ENCODE measurements at regions not wholly inside any gene's neighbourhood (a gene's known extent, or its start where the extent isn't known, plus 50 kb on each side); places are given as distances from the start of the nearest gene placed in this dataset.
A peak's percentile ranks its signal among the peaks of the same experiment; 100 is the strongest.

DNA sequence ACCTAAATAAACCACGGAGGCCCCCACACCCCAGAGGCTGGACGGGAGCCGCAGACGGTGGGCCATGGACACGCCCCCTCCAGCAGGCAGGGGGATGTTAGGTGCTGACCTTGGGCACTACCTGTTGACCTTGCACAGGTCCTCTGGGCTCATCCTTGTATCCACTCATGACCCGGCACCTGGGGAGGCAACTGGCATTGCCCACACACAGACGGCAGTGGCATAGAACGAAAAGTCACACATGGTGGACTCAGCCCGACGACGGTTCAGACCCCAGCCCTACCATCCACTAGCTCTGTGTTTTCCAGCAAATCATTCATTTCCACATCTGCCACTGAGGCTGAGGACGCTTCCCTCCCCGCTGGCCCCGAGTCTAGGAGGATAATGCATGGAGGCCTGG is 247.7 kb upstream of the PPP2R2D start:
- Mint-ChIP-seq H3K4me3 (no peak overlapping the region), H3K27ac (no peak overlapping the region), H3K4me1 (ENCODE audit: low read depth) (no peaks in the 10 kb centered on the region), H3K27me3 (ENCODE audit: low read depth) (peaks cover 4% of the 10 kb centered on the region), H3K36me3 (ENCODE audit: low read depth) (no peaks in the 10 kb centered on the region), H3K9me3 (no peaks in the 10 kb centered on the region)

- no peak overlapping the region for H3K4me3 Mint-ChIP-seq
- no peaks in the 10 kb centered on the region for H3K9me3 Mint-ChIP-seq
- peaks cover 4% of the 10 kb centered on the region for H3K27me3 Mint-ChIP-seq (ENCODE audit: low read depth)
- no peak overlapping the region for H3K27ac Mint-ChIP-seq
- no peaks in the 10 kb centered on the region for H3K4me1 Mint-ChIP-seq (ENCODE audit: low read depth)
- H3K36me3 Mint-ChIP-seq (ENCODE audit: low read depth), result no peaks in the 10 kb centered on the region
These were observed 247.0 kb upstream of the PPP2R2D start for GRCh38 chr10:131653554-131654470.

GRCh38 chr10:131654471-131655087 is 246.2 kb upstream of the PPP2R2D start:
- Mint-ChIP-seq H3K27me3 (ENCODE audit: low read depth) (peaks cover 4% of the 10 kb centered on the region), H3K4me3 (no peak overlapping the region), H3K4me1 (ENCODE audit: low read depth) (no peaks in the 10 kb centered on the region), H3K27ac (no peak overlapping the region), H3K36me3 (ENCODE audit: low read depth) (no peaks in the 10 kb centered on the region), H3K9me3 (no peaks in the 10 kb centered on the region)

GRCh38 chr10:131655101-131655849 is 245.5 kb upstream of the PPP2R2D start:
- Mint-ChIP-seq H3K27ac (no peak overlapping the region), H3K4me1 (ENCODE audit: low read depth) (no peaks in the 10 kb centered on the region), H3K4me3 (no peak overlapping the region), H3K27me3 (ENCODE audit: low read depth) (peaks cover 4% of the 10 kb centered on the region), H3K9me3 (no peaks in the 10 kb centered on the region), H3K36me3 (ENCODE audit: low read depth) (no peaks in the 10 kb centered on the region)

GRCh38 chr10:131656009-131656408 is 244.8 kb upstream of the PPP2R2D start:
- Mint-ChIP-seq H3K4me3 (no peak overlapping the region), H3K27ac (no peak overlapping the region), H3K27me3 (ENCODE audit: low read depth) (peaks cover 4% of the 10 kb centered on the region), H3K9me3 (no peaks in the 10 kb centered on the region), H3K36me3 (ENCODE audit: low read depth) (no peaks in the 10 kb centered on the region), H3K4me1 (ENCODE audit: low read depth) (no peaks in the 10 kb centered on the region)

GRCh38 chr10:131656431-131656841 is 244.4 kb upstream of the PPP2R2D start:
- no peaks in the 10 kb centered on the region for H3K4me1 Mint-ChIP-seq (ENCODE audit: low read depth)
- H3K9me3 Mint-ChIP-seq, result no peaks in the 10 kb centered on the region
- no peak overlapping the region for H3K27ac Mint-ChIP-seq
- H3K27me3 Mint-ChIP-seq (ENCODE audit: low read depth), result peaks cover 4% of the 10 kb centered on the region
- H3K36me3 Mint-ChIP-seq (ENCODE audit: low read depth), result no peaks in the 10 kb centered on the region
- no peak overlapping the region for H3K4me3 Mint-ChIP-seq

DNA sequence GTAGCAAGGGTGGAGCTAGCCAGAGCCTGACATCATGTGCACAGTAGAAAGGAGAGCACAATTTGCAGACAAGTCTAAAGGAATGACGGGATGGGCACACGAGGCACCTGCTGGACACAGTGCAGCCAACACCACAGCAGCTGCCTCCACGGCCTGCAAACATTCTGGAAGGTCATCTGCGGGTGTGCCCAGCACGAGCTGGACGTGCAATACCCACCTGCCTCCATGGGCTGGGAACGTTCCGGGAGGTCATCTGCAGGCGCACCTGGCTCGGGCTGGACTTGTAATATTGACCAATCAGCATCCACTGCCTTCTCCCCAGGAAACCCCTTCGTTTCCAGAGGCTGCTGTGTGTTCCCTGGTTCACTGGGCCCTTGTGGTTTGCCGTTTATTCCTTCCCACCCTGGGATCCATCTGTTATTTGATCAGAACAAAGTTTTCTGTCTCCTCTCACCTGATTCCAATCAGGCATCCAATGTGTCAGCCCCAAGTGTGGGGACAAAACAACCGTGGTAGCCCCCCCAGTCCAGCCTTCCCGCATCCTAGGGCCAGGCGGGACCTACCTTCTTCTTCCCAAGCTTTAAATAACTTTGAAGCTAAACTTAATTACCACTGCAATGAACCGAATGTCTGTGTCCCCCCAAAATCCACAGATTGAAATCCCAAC is 243.4 kb upstream of the PPP2R2D start:
- Mint-ChIP-seq H3K36me3 (ENCODE audit: low read depth) (no peaks in the 10 kb centered on the region), H3K4me1 (ENCODE audit: low read depth) (no peaks in the 10 kb centered on the region), H3K27me3 (ENCODE audit: low read depth) (peaks cover 4% of the 10 kb centered on the region), H3K27ac (no peak overlapping the region), H3K4me3 (no peak overlapping the region), H3K9me3 (no peaks in the 10 kb centered on the region)

DNA sequence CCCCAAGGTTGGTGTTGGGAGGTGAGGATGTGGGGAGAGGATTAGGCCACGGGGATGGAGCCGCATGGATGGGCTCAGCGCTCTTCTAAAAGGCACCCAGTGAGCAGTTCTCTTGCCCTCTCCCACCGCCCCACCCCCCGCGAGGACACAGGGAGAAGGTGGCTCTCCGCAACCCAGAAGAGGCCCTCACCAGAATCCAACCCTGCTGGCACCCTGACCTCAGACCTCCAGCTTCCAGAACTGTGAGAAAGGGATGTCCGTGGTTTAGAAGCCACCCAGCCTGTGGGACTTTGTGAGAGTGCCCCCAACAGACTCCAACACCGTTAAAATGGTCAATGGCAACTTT is 242.8 kb upstream of the PPP2R2D start:
- H3K9me3 Mint-ChIP-seq, result no peaks in the 10 kb centered on the region
- no peak overlapping the region for H3K4me3 Mint-ChIP-seq
- peaks cover 4% of the 10 kb centered on the region for H3K27me3 Mint-ChIP-seq (ENCODE audit: low read depth)
- no peaks in the 10 kb centered on the region for H3K36me3 Mint-ChIP-seq (ENCODE audit: low read depth)
- H3K4me1 Mint-ChIP-seq (ENCODE audit: low read depth), result no peaks in the 10 kb centered on the region
- H3K27ac Mint-ChIP-seq, result no peak overlapping the region

DNA sequence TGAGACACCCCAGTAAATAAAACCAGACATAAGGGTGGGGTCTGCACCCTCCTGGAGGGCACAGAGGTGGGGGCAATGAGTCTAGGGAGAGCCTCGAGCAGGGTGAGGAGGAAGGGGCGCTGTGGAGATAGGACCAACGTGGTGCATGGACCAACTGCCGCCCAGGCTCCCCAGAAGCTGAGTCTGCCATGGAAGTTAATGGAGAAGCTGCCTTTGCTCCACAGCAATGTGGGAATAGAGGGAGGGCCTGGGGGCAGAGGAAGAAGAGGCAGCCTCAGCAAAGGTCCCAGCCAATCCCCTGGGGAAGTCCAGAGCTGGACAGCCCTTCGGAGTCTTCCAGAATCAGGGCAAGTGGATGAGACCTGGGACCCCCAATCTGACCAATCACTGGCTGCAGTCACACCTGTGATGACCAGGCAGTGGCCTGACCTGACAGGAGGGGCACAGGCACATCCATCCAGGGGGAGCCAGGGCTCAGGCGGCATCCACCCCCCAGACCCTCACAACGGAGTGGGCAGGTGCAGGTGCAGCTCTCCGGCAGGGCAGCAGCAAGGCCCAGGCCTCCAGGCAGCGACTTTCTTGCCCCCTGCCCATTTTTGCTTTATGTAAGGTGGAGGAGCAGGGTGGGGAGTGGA is 242.2 kb upstream of the PPP2R2D start:
- no peak overlapping the region for H3K4me3 Mint-ChIP-seq
- no peak overlapping the region for H3K27ac Mint-ChIP-seq
- H3K36me3 Mint-ChIP-seq (ENCODE audit: low read depth), result no peaks in the 10 kb centered on the region
- H3K4me1 Mint-ChIP-seq (ENCODE audit: low read depth), result no peaks in the 10 kb centered on the region
- peaks cover 4% of the 10 kb centered on the region for H3K27me3 Mint-ChIP-seq (ENCODE audit: low read depth)
- H3K9me3 Mint-ChIP-seq, result no peaks in the 10 kb centered on the region

DNA sequence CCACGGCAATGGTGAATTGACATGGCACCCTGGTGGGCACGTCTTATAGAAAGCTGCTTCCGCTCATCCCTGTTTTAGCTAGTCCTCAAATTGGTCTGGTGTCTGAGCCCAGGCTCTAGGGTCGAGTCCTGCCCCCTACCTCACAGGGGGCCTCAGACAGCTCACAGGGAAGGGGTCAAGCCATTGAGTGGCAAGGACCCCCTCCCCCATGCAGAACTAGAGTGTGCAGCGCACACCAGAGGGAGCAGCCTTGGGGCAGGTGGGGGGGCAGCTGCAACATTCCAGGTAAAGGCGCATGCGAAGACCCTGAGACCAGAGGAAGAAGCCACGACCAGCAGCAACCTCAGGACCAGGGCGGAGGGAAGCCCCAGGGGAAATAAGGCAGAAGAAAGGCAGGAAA is 240.4 kb upstream of the PPP2R2D start:
- Mint-ChIP-seq H3K4me1 (ENCODE audit: low read depth) (no peaks in the 10 kb centered on the region), H3K9me3 (no peaks in the 10 kb centered on the region), H3K27me3 (ENCODE audit: low read depth) (no peaks in the 10 kb centered on the region), H3K36me3 (ENCODE audit: low read depth) (no peaks in the 10 kb centered on the region), H3K27ac (peak overlapping the region; percentile 20), H3K4me3 (no peak overlapping the region)

DNA sequence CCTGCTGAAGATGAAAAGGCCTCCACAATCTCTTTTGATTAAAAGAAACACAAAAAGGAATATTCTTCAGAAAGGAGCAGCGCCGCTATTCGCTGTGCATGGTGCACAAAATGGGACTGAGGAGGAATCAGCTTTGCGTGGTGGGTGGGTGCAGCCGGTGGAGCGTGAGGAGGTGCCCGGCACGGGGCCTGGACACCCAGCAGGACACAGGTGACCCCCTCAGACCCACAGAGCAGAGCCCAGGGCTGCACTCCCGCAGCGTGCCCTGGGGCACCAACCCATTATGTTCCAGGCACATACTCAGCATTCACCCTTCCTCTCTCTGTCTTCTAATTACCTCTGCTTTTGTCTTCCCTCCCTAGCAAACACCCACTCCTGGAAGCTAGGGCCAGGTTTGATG is 238.0 kb upstream of the PPP2R2D start:
- H3K4me3 Mint-ChIP-seq, result no peak overlapping the region
- no peaks in the 10 kb centered on the region for H3K9me3 Mint-ChIP-seq
- H3K27ac Mint-ChIP-seq, result no peak overlapping the region
- no peaks in the 10 kb centered on the region for H3K27me3 Mint-ChIP-seq (ENCODE audit: low read depth)
- no peaks in the 10 kb centered on the region for H3K4me1 Mint-ChIP-seq (ENCODE audit: low read depth)
- H3K36me3 Mint-ChIP-seq (ENCODE audit: low read depth), result no peaks in the 10 kb centered on the region

DNA sequence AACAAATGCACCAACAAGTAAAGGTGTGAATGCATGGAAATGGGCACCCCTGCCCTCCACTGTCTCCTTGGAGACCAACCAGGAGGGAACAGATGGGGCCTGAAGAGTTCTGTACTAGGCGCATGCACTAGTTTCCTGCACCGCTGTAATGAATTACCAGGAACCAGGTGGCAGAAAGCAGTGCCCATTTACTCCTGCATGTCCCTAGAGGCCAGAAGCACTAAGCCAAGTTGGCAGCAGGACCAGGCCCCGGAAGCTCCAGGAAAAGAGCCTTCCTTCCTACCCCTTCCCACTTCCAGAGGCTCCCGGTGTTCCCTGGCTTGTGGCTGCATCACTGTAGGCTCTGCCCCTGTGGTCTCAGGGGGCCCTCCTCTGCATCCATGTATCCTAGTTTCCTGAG is 237.5 kb upstream of the PPP2R2D start:
- H3K4me3 Mint-ChIP-seq, result no peak overlapping the region
- H3K27ac Mint-ChIP-seq, result no peak overlapping the region
- no peaks in the 10 kb centered on the region for H3K27me3 Mint-ChIP-seq (ENCODE audit: low read depth)
- H3K36me3 Mint-ChIP-seq (ENCODE audit: low read depth), result no peaks in the 10 kb centered on the region
- H3K4me1 Mint-ChIP-seq (ENCODE audit: low read depth), result no peaks in the 10 kb centered on the region
- H3K9me3 Mint-ChIP-seq, result no peaks in the 10 kb centered on the region

DNA sequence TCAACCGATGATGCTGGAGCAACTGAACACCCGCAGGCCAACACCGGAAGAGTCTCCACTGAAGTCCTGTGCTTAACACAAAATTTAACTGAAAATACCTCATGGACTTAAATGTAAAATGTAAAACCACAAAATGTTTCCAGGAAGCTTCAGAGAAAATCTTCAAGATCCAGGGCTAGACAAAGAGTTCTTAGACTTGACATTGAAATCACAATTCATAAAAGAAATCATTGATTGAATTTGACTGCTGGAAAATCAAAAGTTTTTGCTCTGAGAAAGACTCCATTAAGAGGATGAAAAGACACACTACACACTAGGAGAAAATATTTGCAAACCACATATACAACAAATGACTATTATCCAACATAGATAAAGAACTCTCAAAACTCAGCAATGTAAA is 234.7 kb upstream of the PPP2R2D start:
- Mint-ChIP-seq H3K27me3 (ENCODE audit: low read depth) (no peaks in the 10 kb centered on the region), H3K4me3 (no peak overlapping the region), H3K9me3 (no peaks in the 10 kb centered on the region), H3K4me1 (ENCODE audit: low read depth) (no peaks in the 10 kb centered on the region), H3K27ac (no peak overlapping the region), H3K36me3 (ENCODE audit: low read depth) (no peaks in the 10 kb centered on the region)

DNA sequence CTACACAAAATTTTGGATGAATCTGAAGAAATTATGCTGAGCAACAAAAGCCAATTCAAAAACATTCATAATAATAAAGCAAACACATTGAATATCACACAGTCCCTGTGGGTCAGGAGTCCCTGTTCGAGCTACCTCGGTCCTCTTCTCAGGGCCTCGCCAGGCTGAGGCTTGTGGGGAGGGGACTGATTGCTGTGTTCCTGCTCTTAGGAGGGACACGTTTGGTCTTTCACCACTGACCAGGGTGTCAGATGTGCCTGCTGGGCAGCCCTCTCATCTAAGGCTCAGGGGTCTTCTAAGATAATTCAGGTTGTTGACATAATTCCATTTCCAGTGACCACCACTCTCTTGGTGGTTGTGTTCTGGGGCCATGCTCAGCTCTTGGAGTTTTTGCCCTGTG is 233.8 kb upstream of the PPP2R2D start:
- Mint-ChIP-seq H3K27me3 (ENCODE audit: low read depth) (no peaks in the 10 kb centered on the region), H3K36me3 (ENCODE audit: low read depth) (no peaks in the 10 kb centered on the region), H3K4me1 (ENCODE audit: low read depth) (no peaks in the 10 kb centered on the region), H3K9me3 (no peaks in the 10 kb centered on the region), H3K27ac (no peak overlapping the region), H3K4me3 (no peak overlapping the region)
